IMR-90 (cell line): ENCODE measurements at regions not wholly inside any gene's neighbourhood (a gene's known extent, or its start where the extent isn't known, plus 50 kb on each side); places are given as distances from the start of the nearest gene placed in this dataset.

ENCODE experiments used
- ATAC-seq: fragments of 200-7000 bp; cut with Tn5 transposase; 2 replicates; pipeline ENCODE4 v1.9.1; 2020; ENCODE audit warnings: low read depth, mild to moderate bottlenecking, moderate library complexity
- BruUV-seq: library from RNA; stranded (reverse); fragments of 400-500 nt; replicated peaks from 2 replicates; lab custom pipeline; 2021; lab: Mats Ljungman, UMichigan
- CTCF ChIA-PET: fragments of 300-600 bp; formaldehyde crosslinking; extraction: SDS; loops from one replicate; lab custom pipeline; 2021; ENCODE audit warnings: antibody characterized with exemption; lab: Yijun Ruan, JAX
- POLR2A ChIA-PET: fragments of 300-600 bp; sonication (Branson Sonifier 250); formaldehyde crosslinking; loops from one replicate; lab custom pipeline; 2022; ENCODE audit warnings: antibody characterized with exemption; ENCODE audit not compliant: unreplicated experiment; lab: Charles Lee
- DNase-seq: peaks from one replicate; pipeline ENCODE4 v3.0.0; 2013
- H2AFZ ChIP-seq: replicated peaks from 2 replicates; pipeline ENCODE3; 2013; ENCODE audit warnings: low read length, mild to moderate bottlenecking; ENCODE audit not compliant: poor library complexity
- H2AK5ac ChIP-seq: 2 replicates; pipeline ENCODE4 v1.6.1; 2013; ENCODE audit warnings: low read depth, low read length, inconsistent platforms
- H2AK9ac ChIP-seq: replicated peaks from 2 replicates; pipeline ENCODE3; 2013; ENCODE audit warnings: mild to moderate bottlenecking, low read depth, low read length, moderate library complexity; ENCODE audit not compliant: poor library complexity
- H2BK120ac ChIP-seq: 2 replicates; pipeline ENCODE4 v1.6.1; 2013; ENCODE audit warnings: low read depth, low read length, inconsistent platforms
- H2BK15ac ChIP-seq: 3 replicates; pipeline ENCODE4 v1.6.1; 2013; ENCODE audit warnings: low read depth, low read length, inconsistent platforms
- H2BK20ac ChIP-seq: 2 replicates; pipeline ENCODE4 v1.6.1; 2013; ENCODE audit warnings: low read depth, mild to moderate bottlenecking, inconsistent platforms, low read length, moderate library complexity
- H2BK5ac ChIP-seq: 2 replicates; pipeline ENCODE4 v1.6.1; 2013; ENCODE audit warnings: mild to moderate bottlenecking, low read depth, low read length, inconsistent platforms; ENCODE audit not compliant: poor library complexity, severe bottlenecking
- H3K14ac ChIP-seq: replicated peaks from 2 replicates; pipeline ENCODE4 v1.6.1; 2013; ENCODE audit warnings: low read depth, low read length, inconsistent platforms
- H3K18ac ChIP-seq: 2 replicates; pipeline ENCODE4 v1.6.1; 2013; ENCODE audit warnings: low read depth, low read length, control low read depth
- H3K23ac ChIP-seq: 2 replicates; pipeline ENCODE4 v1.6.1; 2013; ENCODE audit warnings: low read depth, low read length, inconsistent platforms
- H3K27ac ChIP-seq: 2 replicates; pipeline ENCODE4 v1.5.1; 2013; ENCODE audit warnings: mild to moderate bottlenecking, control low read depth, low read length; ENCODE audit not compliant: insufficient read depth
- H3K27me3 ChIP-seq: 2 replicates; pipeline ENCODE4 v1.6.1; 2013; ENCODE audit warnings: low read length; ENCODE audit not compliant: control insufficient read depth, insufficient read depth
- H3K36me3 ChIP-seq: 2 replicates; pipeline ENCODE4 v1.6.1; 2013; ENCODE audit warnings: low read length, mixed read lengths; ENCODE audit not compliant: control insufficient read depth, insufficient read depth
- H3K4ac ChIP-seq: 2 replicates; pipeline ENCODE4 v1.6.1; 2013; ENCODE audit warnings: low read depth, low read length, inconsistent platforms
- H3K4me1 ChIP-seq: 2 replicates; pipeline ENCODE4 v1.6.1; 2013; ENCODE audit warnings: low read length, mixed read lengths; ENCODE audit not compliant: control insufficient read depth, insufficient read depth
- H3K4me2 ChIP-seq: 2 replicates; pipeline ENCODE4 v1.6.1; 2013; ENCODE audit warnings: low read depth, mild to moderate bottlenecking, control low read depth, low read length, moderate library complexity
- H3K4me3 ChIP-seq: 2 replicates; pipeline ENCODE4 v1.5.1; 2013; ENCODE audit warnings: low read depth, mild to moderate bottlenecking, control low read depth, low read length, moderate library complexity; ENCODE audit not compliant: insufficient read depth
- H3K56ac ChIP-seq: 2 replicates; pipeline ENCODE4 v1.6.1; 2013; ENCODE audit warnings: low read length, inconsistent platforms; ENCODE audit not compliant: insufficient read depth; ENCODE audit errors: extremely low read depth
- H3K79me1 ChIP-seq, 2 experiments: 2 replicates each; pipeline ENCODE4 v1.6.1; 2013; ENCODE audit warnings: low read length in 2 of 2, inconsistent platforms in 1 of 2, low read depth in 1 of 2
- H3K9ac ChIP-seq: 2 replicates; pipeline ENCODE4 v1.6.1; 2013; ENCODE audit warnings: low read depth, low read length, control low read depth
- H3K9me1 ChIP-seq: 2 replicates; pipeline ENCODE4 v1.6.1; 2013; ENCODE audit warnings: low read length, inconsistent platforms; ENCODE audit not compliant: insufficient read depth
- H3K9me3 ChIP-seq: 2 replicates; pipeline ENCODE4 v1.6.1; 2013; ENCODE audit warnings: low read length; ENCODE audit not compliant: control insufficient read depth, insufficient read depth
- H4K20me1 ChIP-seq: 2 replicates; pipeline ENCODE4 v1.6.1; 2013; ENCODE audit warnings: low read length, inconsistent platforms; ENCODE audit not compliant: insufficient read depth
- H4K5ac ChIP-seq: 2 replicates; pipeline ENCODE4 v1.6.1; 2013; ENCODE audit warnings: mild to moderate bottlenecking, low read depth, low read length, control low read depth
- H4K8ac ChIP-seq, 2 experiments: 2 replicates each; pipeline ENCODE4 v1.6.1; 2013; ENCODE audit warnings: low read depth in 2 of 2, low read length in 2 of 2, control low read depth in 1 of 2, inconsistent platforms in 1 of 2
- H4K91ac ChIP-seq: 2 replicates; pipeline ENCODE4 v1.6.1; 2013; ENCODE audit warnings: low read depth, low read length, inconsistent platforms; ENCODE audit not compliant: insufficient read depth
- ELK1 ChIP-seq: fragments of 150-350 bp; IDR thresholded peaks from 2 replicates; pipeline ENCODE4 v1.6.1; 2016; ENCODE audit warnings: low read depth, mild to moderate bottlenecking, low read length, moderate library complexity, borderline replicate concordance
- USF2 ChIP-seq: fragments of 150-350 bp; IDR thresholded peaks from 2 replicates; pipeline ENCODE4 v1.6.1; 2017; ENCODE audit warnings: mild to moderate bottlenecking, antibody characterized with exemption, low read length, low read depth
- WGBS, 2 experiments: methylation state at CpG; one replicate each; pipeline versions ENCODE4 v1.1.5 to v1.1.7; 2013; ENCODE audit warnings: missing lambda C conversion rate in 2 of 2; ENCODE audit not compliant: insufficient read length in 1 of 2; ENCODE audit errors: extremely low coverage in 2 of 2; 5-methylcytosine and 5-hydroxymethylcytosine counted together
- dilution Hi-C: fragments of 300-500 bp; cut with HindIII; formaldehyde crosslinking; loops from one replicate; pipeline ENCODE4 v1.14.3; 2018; ENCODE audit warnings: low sequenced_read_pairs; ENCODE audit not compliant: unreplicated experiment
- in situ Hi-C: fragments of 300-500 bp; cut with MboI; formaldehyde crosslinking; loops from 3 replicates; pipeline ENCODE4 v1.14.3; 2019; ENCODE audit warnings: low sequenced_read_pairs, inconsistent platforms, mixed read lengths
- intact Hi-C: fragments of 100-400 bp; cut with micrococcal nuclease; formaldehyde crosslinking; loops from 2 replicates; pipeline ENCODE4 v1.10.0; 2022

DNA sequence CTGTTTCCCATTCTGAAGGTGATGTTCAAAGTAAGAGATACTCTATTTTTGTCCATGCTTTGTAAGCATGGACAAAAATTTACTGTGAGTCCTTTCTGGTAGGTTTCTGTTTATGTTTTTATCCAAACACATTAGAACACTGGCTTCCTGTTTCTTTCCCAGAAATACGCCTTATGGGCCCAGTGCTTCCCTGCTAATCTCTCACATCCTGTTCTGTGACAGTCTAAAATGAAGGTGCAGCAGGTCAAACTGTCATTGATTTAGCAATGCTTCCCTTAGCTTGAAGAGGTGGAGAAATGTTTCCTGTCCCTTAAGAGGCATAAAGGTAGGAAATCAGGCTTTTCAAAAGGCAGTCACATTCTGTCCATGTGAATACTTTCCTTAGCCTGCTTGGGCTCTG, 305.6 kb downstream of the RPS29 start:
- Histone ChIP-seq H3K14ac (no peak overlapping the region), H3K27me3 (no peaks in the 10 kb centered on the region), H3K23ac (no peak overlapping the region), H4K91ac (no peak overlapping the region), H3K4ac (no peak overlapping the region), H3K4me2 (no peak overlapping the region), H2BK20ac (no peak overlapping the region), H4K20me1 (no peaks in the 10 kb centered on the region), H3K9ac (no peak overlapping the region), H3K79me1 (no peaks in the 10 kb centered on the region), H4K5ac (no peak overlapping the region), H3K4me3 (no peak overlapping the region), H2BK15ac (no peak overlapping the region), H2AFZ (no peak overlapping the region), H3K27ac (no peak overlapping the region), H2BK120ac (no peak overlapping the region), H3K9me1 (no peaks in the 10 kb centered on the region), H3K36me3 (no peaks in the 10 kb centered on the region), H2BK5ac (no peak overlapping the region), H4K8ac (no peak overlapping the region), H3K4me1 (no peaks in the 10 kb centered on the region), H2AK5ac (no peak overlapping the region), H3K9me3 (no peaks in the 10 kb centered on the region), H3K18ac (no peak overlapping the region), H2AK9ac (no peak overlapping the region), H3K56ac (no peak overlapping the region)
- POLR2A ChIA-PET: no interaction called here
- TF ChIP-seq USF2 (no peak), ELK1 (no peak)
- CTCF ChIA-PET: no interaction called here
- intact Hi-C loops: no loop called here
- DNase-seq (no peak), ATAC-seq (no peak)
- in situ Hi-C loops: no loop called here
- WGBS, 2 experiments: no CpG with 5 or more reads among the region's 1 CpG
- BruUV-seq: no TSS peak
- dilution Hi-C loops: no loop called here
